Left lung (tissue), 4 donors: ENCODE measurements at regions not wholly inside any gene's neighbourhood (a gene's known extent, or its start where the extent isn't known, plus 50 kb on each side); places are given as distances from the start of the nearest gene placed in this dataset.

ENCODE experiments used
- ATAC-seq: fragments of 200-7000 bp; cut with Tn5 transposase; one replicate; pipeline ENCODE4 v1.9.1; 2020; ENCODE audit warnings: moderate library complexity
- DNase-seq, 4 donors: peaks; one replicate each; pipeline ENCODE4 v3.0.0-alpha.2; 2013 to 2020
- H3K27ac ChIP-seq, 2 donors: fragments of 200-600 bp; sonication (generic) in 1 of 2; one replicate each; pipeline versions ENCODE4 v1.5.0 to v1.8.0; 2020 to 2021
- H3K27me3 ChIP-seq, 2 donors: fragments of 200-600 bp; sonication (generic) in 1 of 2; one replicate each; pipeline versions ENCODE4 v1.5.0 to v1.8.0; 2020 to 2021
- H3K36me3 ChIP-seq, 2 donors: fragments of 200-600 bp; sonication (generic) in 1 of 2; one replicate each; pipeline versions ENCODE4 v1.5.0 to v1.8.0; 2020 to 2021
- H3K4me1 ChIP-seq, 2 donors: fragments of 200-600 bp; one replicate each; pipeline ENCODE4 v1.8.0; 2021
- H3K4me3 ChIP-seq, 2 donors: fragments of 200-600 bp; sonication (generic) in 1 of 2; one replicate each; pipeline versions ENCODE4 v1.5.0 to v1.8.0; 2020 to 2021; ENCODE audit warnings: mild to moderate bottlenecking in 1 of 2
- H3K9me3 ChIP-seq, 2 donors: fragments of 200-600 bp; sonication (generic) in 1 of 2; one replicate each; pipeline versions ENCODE4 v1.5.0 to v1.8.0; 2020 to 2021
- CTCF ChIP-seq, 2 donors: fragments of 200-600 bp; sonication (generic) in 1 of 2; IDR thresholded peaks; one replicate each; pipeline versions ENCODE4 v1.5.0 to v1.8.0; 2021; ENCODE audit warnings: antibody characterized with exemption in 2 of 2
- intact Hi-C, 2 donors: fragments of 100-400 bp; cut with DNase I; formaldehyde crosslinking; loops; one replicate each; pipeline versions ENCODE4 v1.11.2 to v1.14.2; 2022
- donor health status: DM: no; HTN: yes; CAD: no.
- donor health status: DM: no; HTN: no; CAD: no.

DNA sequence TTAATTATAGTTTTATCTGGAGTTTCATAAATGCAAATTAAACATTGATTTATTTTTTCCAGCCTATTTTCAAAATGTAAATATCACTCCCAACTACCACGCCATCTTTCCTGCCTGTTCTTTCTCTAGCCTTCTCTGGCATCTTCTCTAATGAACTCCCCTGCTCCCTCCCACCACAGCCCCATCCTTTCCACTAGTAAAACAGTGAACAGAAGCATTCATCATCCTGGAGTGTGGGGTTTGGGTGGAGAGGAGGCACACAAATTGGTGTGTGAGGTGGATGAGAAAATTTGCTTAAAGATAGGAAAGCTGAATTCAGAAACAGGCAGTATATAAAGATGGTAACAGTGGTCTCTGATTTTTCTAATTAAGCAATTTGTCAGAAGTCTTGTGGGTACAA is 479.4 kb downstream of the ARL4A start:
- H3K27ac ChIP-seq = no peak overlapping the region
- intact Hi-C loops = no loop called here
- H3K27me3 ChIP-seq = no peaks in the 10 kb centered on the region
- no peaks in the 10 kb centered on the region for H3K9me3 ChIP-seq
- no peak for ATAC-seq
- no peaks in the 10 kb centered on the region for H3K4me1 ChIP-seq
- no peak for TF ChIP-seq CTCF (IDR thresholded peaks at IDR 0.05)
- no peak overlapping the region for H3K4me3 ChIP-seq
- DNase-seq = no peak
- peaks cover 0 to 3% of the 10 kb centered on the region in 2 donors for H3K36me3 ChIP-seq

- ATAC-seq (no peak), DNase-seq (no peak)
- no peaks in the 10 kb centered on the region for H3K9me3 ChIP-seq
- no peaks in the 10 kb centered on the region for H3K4me1 ChIP-seq
- peaks cover 0 to 3% of the 10 kb centered on the region in 2 donors for H3K36me3 ChIP-seq
- intact Hi-C loops = no loop called here
- TF ChIP-seq CTCF (IDR thresholded peaks at IDR 0.05) = no peak
- H3K4me3 ChIP-seq = no peak overlapping the region
- no peak overlapping the region for H3K27ac ChIP-seq
- H3K27me3 ChIP-seq = no peaks in the 10 kb centered on the region
These were observed 481.9 kb downstream of the ARL4A start for GRCh38 chr7:13169356-13169755.

GRCh38 chr7:13174991-13175390 is 487.6 kb downstream of the ARL4A start:
- Histone ChIP-seq H3K27ac (no peak overlapping the region), H3K27me3 (no peaks in the 10 kb centered on the region), H3K9me3 (no peaks in the 10 kb centered on the region), H3K36me3 (no peaks in the 10 kb centered on the region), H3K4me1 (no peaks in the 10 kb centered on the region), H3K4me3 (no peak overlapping the region)
- no peak for DNase-seq
- ATAC-seq = no peak
- no peak for TF ChIP-seq CTCF (IDR thresholded peaks at IDR 0.05)
- intact Hi-C loops = no loop called here

DNA sequence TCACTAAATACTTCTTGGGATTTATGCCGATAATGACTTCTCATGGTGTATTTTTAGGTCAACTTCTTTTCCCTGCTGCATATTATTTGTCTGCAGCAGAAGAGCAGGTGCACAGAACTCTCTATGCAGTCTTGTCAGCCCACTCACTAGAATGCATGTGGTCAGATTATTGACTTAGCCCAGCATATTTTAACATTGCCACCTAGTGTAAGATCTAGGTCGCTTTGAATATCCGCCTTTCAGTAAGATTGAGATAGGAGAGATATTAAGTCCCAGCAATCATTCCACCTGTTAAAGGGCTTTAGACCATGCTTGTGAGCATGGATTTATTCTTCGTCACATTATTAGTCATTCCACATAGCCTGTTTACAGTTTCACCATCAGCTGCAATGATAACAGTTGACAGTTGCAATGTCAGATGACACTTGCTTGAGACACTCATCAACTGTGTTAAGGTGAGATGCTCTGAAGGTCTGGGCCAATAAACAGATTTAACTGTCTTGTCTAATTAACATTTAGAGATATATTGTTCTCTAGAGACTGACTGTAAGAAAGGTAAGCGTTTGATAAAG is 491.7 kb downstream of the ARL4A start:
- Histone ChIP-seq H3K4me1 (no peaks in the 10 kb centered on the region), H3K27ac (no peak overlapping the region), H3K9me3 (no peaks in the 10 kb centered on the region), H3K4me3 (no peak overlapping the region), H3K27me3 (no peaks in the 10 kb centered on the region), H3K36me3 (no peaks in the 10 kb centered on the region)
- no peak for TF ChIP-seq CTCF (IDR thresholded peaks at IDR 0.05)
- DNase-seq (no peak), ATAC-seq (peak; percentile 56)
- intact Hi-C loops = no loop called here

- H3K27me3 ChIP-seq = no peaks in the 10 kb centered on the region
- intact Hi-C loops = no loop called here
- H3K9me3 ChIP-seq = no peaks in the 10 kb centered on the region
- H3K36me3 ChIP-seq = no peaks in the 10 kb centered on the region
- H3K4me1 ChIP-seq = no peaks in the 10 kb centered on the region
- no peak for TF ChIP-seq CTCF (IDR thresholded peaks at IDR 0.05)
- H3K27ac ChIP-seq = no peak overlapping the region
- DNase-seq (no peak), ATAC-seq (no peak)
- no peak overlapping the region for H3K4me3 ChIP-seq
These were observed 492.5 kb downstream of the ARL4A start for GRCh38 chr7:13179775-13180523.
